ENCODE measurements at regions not wholly inside any gene's neighbourhood (a gene's known extent, or its start where the extent isn't known, plus 50 kb on each side); places are given as distances from the start of the nearest gene placed in this dataset.

DNA sequence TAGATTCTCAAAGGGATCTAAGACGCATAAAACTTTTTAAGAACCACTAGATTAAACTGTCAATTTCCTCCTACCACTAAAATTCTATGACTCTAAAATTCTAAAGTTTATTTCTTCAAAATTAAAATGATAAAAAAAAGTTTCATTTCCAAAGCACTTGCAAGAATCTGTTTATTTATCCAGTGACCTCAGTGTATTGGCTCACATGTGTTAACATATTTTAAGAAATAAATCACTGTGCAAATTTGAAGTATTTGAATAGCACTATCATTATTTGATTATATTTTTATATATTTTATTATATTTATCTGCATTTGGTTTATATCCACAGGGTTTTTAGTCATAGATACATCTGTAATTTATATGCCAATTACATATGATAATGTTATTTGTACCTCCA is 62.2 kb upstream of the SLC12A2 start:
- Histone ChIP-seq H3K9me3 (ENCODE audit: control insufficient read depth in 1 of 2, low read length in 2 of 2) (no peaks in the 10 kb centered on the region), H3K27ac (ENCODE audit: low read depth, low read length) (no peak overlapping the region), H3K27me3 (ENCODE audit: insufficient read depth, low read length) (no peaks in the 10 kb centered on the region), H3K36me3 (ENCODE audit: insufficient read depth, low read length) (no peaks in the 10 kb centered on the region), H3K4me3 (ENCODE audit: low read length in 2 of 2) (no peak overlapping the region), H3K4me1 (ENCODE audit: insufficient read depth, low read length) (no peaks in the 10 kb centered on the region)
- Mint-ChIP-seq H3K4me3 (no peak overlapping the region), H3K27me3 (no peaks in the 10 kb centered on the region), H3K27ac (no peak overlapping the region), H3K4me1 (peaks cover 0 to 1% (median 0%) of the 10 kb centered on the region in 4 donors), H3K36me3 (peaks cover 19 to 27% of the 10 kb centered on the region in 2 donors), H3K9me3 (no peaks in the 10 kb centered on the region)
- ChIA-PET CTCF (ENCODE audit: partially characterized antibody) (no interaction called here), POLR2A (ENCODE audit: partially characterized antibody) (no interaction called here)
- intact Hi-C loops (cut with micrococcal nuclease), result no loop called here
- DNase-seq, result no peak
